Fibroblast of peridontal ligament (primary cell): ENCODE measurements at regions not wholly inside any gene's neighbourhood (a gene's known extent, or its start where the extent isn't known, plus 50 kb on each side); places are given as distances from the start of the nearest gene placed in this dataset.
A peak's percentile ranks its signal among the peaks of the same experiment; 100 is the strongest.
"Not testable (repeated sequence)": the region's sequence is repeated elsewhere in the genome, so short reads cannot be mapped to it uniquely, and the experiment has no call there.

ENCODE experiments used
- DNase-seq: peaks from one replicate; pipeline ENCODE4 v3.0.0-alpha.2; 2010; ENCODE audit errors: extremely low read depth

GRCh38 chr3:69688400-69688799 is 50.9 kb upstream of the MITF start:
- no peak for DNase-seq

- no peak for DNase-seq
Observed at GRCh38 chr3:69687641-69688040, 51.6 kb upstream of the MITF start.

- no peak for DNase-seq
Observed at GRCh38 chr3:69686056-69686455, 53.2 kb upstream of the MITF start.

- no peak for DNase-seq
Observed at GRCh38 chr3:69684309-69684961, 54.8 kb upstream of the MITF start.

- DNase-seq: no peak
Observed at GRCh38 chr3:69683082-69683806, 56.0 kb upstream of the MITF start.

- not testable (repeated sequence) for DNase-seq
Observed at GRCh38 chr3:69677456-69677855, 61.8 kb upstream of the MITF start.

GRCh38 chr3:69675786-69676530 is 63.3 kb upstream of the MITF start:
- DNase-seq: no peak

- DNase-seq: no peak
Observed at GRCh38 chr3:69674752-69675151, 64.5 kb upstream of the MITF start.

- DNase-seq: peak; percentile 54
Observed at GRCh38 chr3:69671082-69671952, 67.9 kb upstream of the MITF start.

- DNase-seq: no peak
Observed at GRCh38 chr3:69669070-69669469, 70.2 kb upstream of the MITF start.

- no peak for DNase-seq
Observed at GRCh38 chr3:69665026-69665737, 74.1 kb upstream of the MITF start.

- DNase-seq: no peak
Observed at GRCh38 chr3:69660631-69661030, 78.6 kb upstream of the MITF start.

- no peak for DNase-seq
Observed at GRCh38 chr3:69659180-69659910, 79.9 kb upstream of the MITF start.

- DNase-seq: no peak
Observed at GRCh38 chr3:69658514-69659140, 80.6 kb upstream of the MITF start.

GRCh38 chr3:69657030-69657429 is 82.2 kb upstream of the MITF start:
- DNase-seq: not testable (repeated sequence)

GRCh38 chr3:69651765-69652164 is 87.5 kb upstream of the MITF start:
- no peak for DNase-seq

- no peak for DNase-seq
Observed at GRCh38 chr3:69650066-69650419, 89.2 kb upstream of the MITF start.

GRCh38 chr3:69649120-69650065 is 89.9 kb upstream of the MITF start:
- no peak for DNase-seq

GRCh38 chr3:69648126-69648525 is 91.1 kb upstream of the MITF start:
- DNase-seq: no peak
